ENCODE measurements at regions not wholly inside any gene's neighbourhood (a gene's known extent, or its start where the extent isn't known, plus 50 kb on each side); places are given as distances from the start of the nearest gene placed in this dataset.

- no peak for DNase-seq (ENCODE audit: low read depth)
- H3K4me3 ChIP-seq (ENCODE audit: low read depth, low read length), result no peak overlapping the region
- no peak for TF ChIP-seq CTCF (IDR thresholded peaks at IDR 0.05; ENCODE audit: low read depth, low read length, missing control alignments)
- in situ Hi-C loops (cut with HindIII; ENCODE audit: low sequenced_read_pairs), result no loop called here
Observed at GRCh38 chr4:20616313-20616712, 83.9 kb upstream of the PACRGL start.

GRCh38 chr4:20616848-20617247, 83.4 kb upstream of the PACRGL start:
- TF ChIP-seq CTCF (IDR thresholded peaks at IDR 0.05; ENCODE audit: low read depth, low read length, missing control alignments), result no peak
- H3K4me3 ChIP-seq (ENCODE audit: low read depth, low read length), result no peak overlapping the region
- in situ Hi-C loops (cut with HindIII; ENCODE audit: low sequenced_read_pairs), result no loop called here
- DNase-seq (ENCODE audit: low read depth), result no peak

- H3K4me3 ChIP-seq (ENCODE audit: low read depth, low read length), result no peak overlapping the region
- in situ Hi-C loops (cut with HindIII; ENCODE audit: low sequenced_read_pairs), result no loop called here
- no peak for TF ChIP-seq CTCF (IDR thresholded peaks at IDR 0.05; ENCODE audit: low read depth, low read length, missing control alignments)
- no peak for DNase-seq (ENCODE audit: low read depth)
Observed at GRCh38 chr4:20617678-20618396, 82.4 kb upstream of the PACRGL start.

GRCh38 chr4:20618731-20619130, 81.5 kb upstream of the PACRGL start:
- TF ChIP-seq CTCF (IDR thresholded peaks at IDR 0.05; ENCODE audit: low read depth, low read length, missing control alignments), result no peak
- no peak overlapping the region for H3K4me3 ChIP-seq (ENCODE audit: low read depth, low read length)
- DNase-seq (ENCODE audit: low read depth), result no peak
- in situ Hi-C loops (cut with HindIII; ENCODE audit: low sequenced_read_pairs), result no loop called here

- no peak for DNase-seq (ENCODE audit: low read depth)
- TF ChIP-seq CTCF (IDR thresholded peaks at IDR 0.05; ENCODE audit: low read depth, low read length, missing control alignments), result no peak
- in situ Hi-C loops (cut with HindIII; ENCODE audit: low sequenced_read_pairs), result no loop called here
- H3K4me3 ChIP-seq (ENCODE audit: low read depth, low read length), result no peak overlapping the region
Observed at GRCh38 chr4:20621476-20621875, 78.8 kb upstream of the PACRGL start.

- H3K4me3 ChIP-seq (ENCODE audit: low read depth, low read length), result no peak overlapping the region
- TF ChIP-seq CTCF (IDR thresholded peaks at IDR 0.05; ENCODE audit: low read depth, low read length, missing control alignments), result no peak
- no peak for DNase-seq (ENCODE audit: low read depth)
- in situ Hi-C loops (cut with HindIII; ENCODE audit: low sequenced_read_pairs), result no loop called here
Observed at GRCh38 chr4:20622701-20623100, 77.6 kb upstream of the PACRGL start.

Data from astrocyte of the cerebellum (primary cell).